ENCODE measurements at regions not wholly inside any gene's neighbourhood (a gene's known extent, or its start where the extent isn't known, plus 50 kb on each side); places are given as distances from the start of the nearest gene placed in this dataset.

GRCh38 chr6:99219788-99220187 lies 129.7 kb downstream of the FAXC start:
- no peaks in the 10 kb centered on the region for H3K9me3 ChIP-seq (ENCODE audit: control insufficient read depth in 4 of 4, insufficient read depth in 3 of 4, low read length in 3 of 4)
- H3K4me3 ChIP-seq, result no peak overlapping the region
- ATAC-seq (ENCODE audit: insufficient read depth, low FRiP score), result peak; percentile 34
- H3K27ac ChIP-seq (ENCODE audit: low read depth in 1 of 2, low read length in 1 of 2), result no peak overlapping the region
- H3K4me1 ChIP-seq (ENCODE audit: control insufficient read depth in 5 of 5, insufficient read depth in 5 of 5, low read length in 5 of 5), result no peaks in the 10 kb centered on the region
- 19 to 32% methylated on average over 4 of the region's 4 CpGs for WGBS, 2 donors
- no peak for TF ChIP-seq CTCF (IDR thresholded peaks at IDR 0.05; ENCODE audit: control extremely low read depth, extremely low read depth)
- no peaks in the 10 kb centered on the region for H3K36me3 ChIP-seq (ENCODE audit: control insufficient read depth in 4 of 4, insufficient read depth in 4 of 4, low read length in 4 of 4)
- no peak overlapping the region for H3K9ac ChIP-seq (ENCODE audit: insufficient read depth in 1 of 2, low read length in 2 of 2)
- H3K27me3 ChIP-seq (ENCODE audit: control insufficient read depth in 3 of 3, insufficient read depth in 3 of 3, low read length in 2 of 3), result no peaks in the 10 kb centered on the region
- peak; percentile 2 to 30 (median 7) for DNase-seq

- no peak for TF ChIP-seq CTCF (IDR thresholded peaks at IDR 0.05; ENCODE audit: control extremely low read depth, extremely low read depth)
- H3K27ac ChIP-seq (ENCODE audit: low read depth in 1 of 2, low read length in 1 of 2), result no peak overlapping the region
- 24 to 26% methylated on average over 6 of the region's 6 CpGs for WGBS, 2 donors
- H3K9me3 ChIP-seq (ENCODE audit: control insufficient read depth in 4 of 4, insufficient read depth in 3 of 4, low read length in 3 of 4), result no peaks in the 10 kb centered on the region
- DNase-seq (no peak), ATAC-seq (ENCODE audit: insufficient read depth, low FRiP score) (no peak)
- H3K36me3 ChIP-seq (ENCODE audit: control insufficient read depth in 4 of 4, insufficient read depth in 4 of 4, low read length in 4 of 4), result no peaks in the 10 kb centered on the region
- no peaks in the 10 kb centered on the region for H3K27me3 ChIP-seq (ENCODE audit: control insufficient read depth in 3 of 3, insufficient read depth in 3 of 3, low read length in 2 of 3)
- H3K9ac ChIP-seq (ENCODE audit: insufficient read depth in 1 of 2, low read length in 2 of 2), result no peak overlapping the region
- no peaks in the 10 kb centered on the region for H3K4me1 ChIP-seq (ENCODE audit: control insufficient read depth in 5 of 5, insufficient read depth in 5 of 5, low read length in 5 of 5)
- H3K4me3 ChIP-seq, result no peak overlapping the region
These were observed 132.5 kb downstream of the FAXC start for GRCh38 chr6:99216959-99217358.

- DNase-seq, result no peak
- no peak for TF ChIP-seq CTCF (IDR thresholded peaks at IDR 0.05; ENCODE audit: control extremely low read depth, extremely low read depth)
- ATAC-seq (ENCODE audit: insufficient read depth, low FRiP score), result no peak
- 81 to 85% methylated on average over 2 of the region's 2 CpGs for WGBS, 2 donors
- Histone ChIP-seq H3K4me3 (no peak overlapping the region), H3K9me3 (ENCODE audit: control insufficient read depth in 4 of 4, insufficient read depth in 3 of 4, low read length in 3 of 4) (no peaks in the 10 kb centered on the region), H3K9ac (ENCODE audit: insufficient read depth in 1 of 2, low read length in 2 of 2) (no peak overlapping the region), H3K36me3 (ENCODE audit: control insufficient read depth in 4 of 4, insufficient read depth in 4 of 4, low read length in 4 of 4) (no peaks in the 10 kb centered on the region), H3K4me1 (ENCODE audit: control insufficient read depth in 5 of 5, insufficient read depth in 5 of 5, low read length in 5 of 5) (peaks cover 0 to 1% (median 0%) of the 10 kb centered on the region in 5 donors), H3K27ac (ENCODE audit: low read depth in 1 of 2, low read length in 1 of 2) (no peak overlapping the region), H3K27me3 (ENCODE audit: control insufficient read depth in 3 of 3, insufficient read depth in 3 of 3, low read length in 2 of 3) (no peaks in the 10 kb centered on the region)
These were observed 153.4 kb downstream of the FAXC start for GRCh38 chr6:99195986-99196655.

GRCh38 chr6:99192561-99192960 lies 156.9 kb downstream of the FAXC start:
- DNase-seq (no peak), ATAC-seq (ENCODE audit: insufficient read depth, low FRiP score) (no peak)
- Histone ChIP-seq H3K27ac (ENCODE audit: low read depth in 1 of 2, low read length in 1 of 2) (no peak overlapping the region), H3K9ac (ENCODE audit: insufficient read depth in 1 of 2, low read length in 2 of 2) (no peak overlapping the region), H3K4me3 (no peak overlapping the region), H3K27me3 (ENCODE audit: control insufficient read depth in 3 of 3, insufficient read depth in 3 of 3, low read length in 2 of 3) (no peaks in the 10 kb centered on the region), H3K9me3 (ENCODE audit: control insufficient read depth in 4 of 4, insufficient read depth in 3 of 4, low read length in 3 of 4) (no peaks in the 10 kb centered on the region), H3K36me3 (ENCODE audit: control insufficient read depth in 4 of 4, insufficient read depth in 4 of 4, low read length in 4 of 4) (no peaks in the 10 kb centered on the region), H3K4me1 (ENCODE audit: control insufficient read depth in 5 of 5, insufficient read depth in 5 of 5, low read length in 5 of 5) (peaks cover 0 to 1% (median 0%) of the 10 kb centered on the region in 5 donors)
- 87 to 90% methylated on average over 4 of the region's 4 CpGs for WGBS, 2 donors
- no peak for TF ChIP-seq CTCF (IDR thresholded peaks at IDR 0.05; ENCODE audit: control extremely low read depth, extremely low read depth)
